ENCODE measurements at regions not wholly inside any gene's neighbourhood (a gene's known extent, or its start where the extent isn't known, plus 50 kb on each side); places are given as distances from the start of the nearest gene placed in this dataset.

- no peak for TF ChIP-seq POLR2AphosphoS5 (IDR thresholded peaks at IDR 0.05)
- no peak for TF ChIP-seq CTCF (IDR thresholded peaks at IDR 0.05)
These were observed 218.1 kb upstream of the PLET1 start for GRCh38 chr11:112478806-112479205.

Measured in breast epithelium (tissue), 3 donors.